Adipocyte (in vitro differentiated cells): ENCODE measurements at regions not wholly inside any gene's neighbourhood (a gene's known extent, or its start where the extent isn't known, plus 50 kb on each side); places are given as distances from the start of the nearest gene placed in this dataset.
A peak's percentile ranks its signal among the peaks of the same experiment; 100 is the strongest.

Experiments
- DNase-seq: peaks from one replicate; pipeline ENCODE4 v3.0.0-alpha.2; 2015; ENCODE audit warnings: low read depth
- H3K27me3 ChIP-seq: replicated peaks from 2 replicates; pipeline ENCODE4 v1.7.0; 2013; ENCODE audit warnings: mild to moderate bottlenecking, low read length, moderate library complexity; ENCODE audit not compliant: control insufficient read depth, insufficient read depth
- H3K36me3 ChIP-seq: 2 replicates; pipeline ENCODE4 v1.7.0; 2013; ENCODE audit warnings: low read length, mild to moderate bottlenecking, moderate library complexity; ENCODE audit not compliant: control insufficient read depth, insufficient read depth, severe bottlenecking
- H3K4me1 ChIP-seq: 2 replicates; pipeline ENCODE4 v1.7.0; 2013; ENCODE audit warnings: mild to moderate bottlenecking, low read length, moderate library complexity; ENCODE audit not compliant: control insufficient read depth, insufficient read depth
- H3K4me3 ChIP-seq: 2 replicates; pipeline ENCODE4 v1.7.0; 2013; ENCODE audit warnings: mild to moderate bottlenecking, low read length, moderate library complexity
- H3K9ac ChIP-seq: 2 replicates; pipeline ENCODE4 v1.7.0; 2013; ENCODE audit warnings: mild to moderate bottlenecking, low read length, moderate library complexity
- H3K9me3 ChIP-seq: 2 replicates; pipeline ENCODE4 v1.7.0; 2013; ENCODE audit warnings: mild to moderate bottlenecking, low read length, moderate library complexity; ENCODE audit not compliant: control insufficient read depth

- Histone ChIP-seq H3K27me3 (no peaks in the 10 kb centered on the region), H3K4me3 (no peak overlapping the region), H3K9me3 (no peaks in the 10 kb centered on the region), H3K4me1 (no peaks in the 10 kb centered on the region), H3K9ac (no peak overlapping the region), H3K36me3 (no peaks in the 10 kb centered on the region)
- no peak for DNase-seq
These were observed 142.9 kb upstream of the USP25 start for GRCh38 chr21:15586752-15587427.

DNA sequence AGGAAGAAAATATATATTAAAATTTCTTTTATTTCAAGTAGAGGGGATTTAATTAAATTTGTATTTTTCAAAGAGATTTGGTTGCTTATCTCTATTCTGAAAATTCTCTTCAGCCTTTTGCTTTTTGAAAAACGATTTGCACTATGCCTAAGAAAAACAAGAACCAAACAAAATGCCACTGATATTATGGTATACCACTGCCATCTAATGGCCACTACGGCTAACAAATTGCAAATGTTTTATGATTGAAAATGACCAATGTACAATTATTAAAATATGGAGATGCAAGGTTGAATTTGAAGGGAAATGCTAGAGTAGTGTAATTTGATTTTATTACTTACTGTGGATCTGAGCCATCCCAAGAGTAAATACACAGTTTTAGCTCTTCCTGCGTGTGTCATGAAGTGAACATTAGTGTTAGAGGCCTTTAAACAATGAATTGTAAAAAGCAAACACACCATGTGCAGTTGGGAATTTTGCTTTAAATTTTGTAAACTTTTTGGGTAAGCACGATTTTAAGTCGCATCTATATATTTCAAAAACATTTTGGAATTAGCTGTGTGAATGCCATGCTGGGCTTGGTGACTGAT lies 137.4 kb upstream of the USP25 start:
- H3K9ac ChIP-seq: no peak overlapping the region
- H3K27me3 ChIP-seq: no peaks in the 10 kb centered on the region
- H3K36me3 ChIP-seq: no peaks in the 10 kb centered on the region
- no peaks in the 10 kb centered on the region for H3K9me3 ChIP-seq
- no peak overlapping the region for H3K4me3 ChIP-seq
- no peaks in the 10 kb centered on the region for H3K4me1 ChIP-seq
- DNase-seq: peak; percentile 75

DNA sequence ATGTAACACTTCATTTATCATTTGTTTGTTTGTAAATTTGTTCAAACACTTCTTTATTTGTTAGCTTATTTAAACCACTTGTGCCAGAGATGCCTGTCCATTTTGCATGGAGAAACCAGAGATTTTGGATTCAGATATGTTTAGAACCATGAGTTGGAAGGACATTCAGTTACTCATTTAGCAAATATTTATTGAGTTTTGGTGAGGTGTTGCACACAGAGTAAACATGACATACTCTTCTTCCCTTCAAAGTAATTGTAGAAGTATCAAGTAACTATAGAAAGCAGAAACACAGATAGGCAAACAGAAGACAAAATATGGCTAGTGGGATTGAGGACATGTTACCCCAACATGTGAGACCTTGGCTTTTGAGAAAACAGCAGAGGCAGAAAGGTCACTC lies 136.8 kb upstream of the USP25 start:
- DNase-seq: no peak
- H3K4me3 ChIP-seq: no peak overlapping the region
- no peaks in the 10 kb centered on the region for H3K4me1 ChIP-seq
- no peaks in the 10 kb centered on the region for H3K36me3 ChIP-seq
- H3K9ac ChIP-seq: no peak overlapping the region
- H3K27me3 ChIP-seq: no peaks in the 10 kb centered on the region
- H3K9me3 ChIP-seq: no peaks in the 10 kb centered on the region

DNA sequence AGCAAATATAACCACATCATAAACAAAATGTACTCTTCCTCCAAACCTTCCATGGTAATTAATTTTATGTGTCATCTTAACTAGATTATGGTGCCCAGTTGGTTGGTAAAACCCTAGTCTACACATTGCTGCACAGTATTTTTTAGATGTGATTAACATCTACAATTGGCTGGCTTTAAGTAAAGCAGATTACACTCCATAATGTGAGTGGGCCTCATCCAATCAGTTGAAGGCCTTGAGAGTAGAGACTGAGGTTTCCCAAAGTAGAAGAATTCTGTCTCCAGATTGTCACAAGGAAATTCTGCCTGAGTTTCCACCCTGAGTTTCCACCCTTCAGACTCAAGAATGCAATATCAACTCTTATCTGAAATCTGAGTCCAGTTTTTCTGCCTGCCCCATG lies 128.4 kb upstream of the USP25 start:
- H3K4me3 ChIP-seq: no peak overlapping the region
- peaks cover 10% of the 10 kb centered on the region for H3K4me1 ChIP-seq
- H3K36me3 ChIP-seq: no peaks in the 10 kb centered on the region
- no peak overlapping the region for H3K9ac ChIP-seq
- no peaks in the 10 kb centered on the region for H3K9me3 ChIP-seq
- no peak for DNase-seq
- H3K27me3 ChIP-seq: no peaks in the 10 kb centered on the region

GRCh38 chr21:15604413-15604812 lies 125.4 kb upstream of the USP25 start:
- Histone ChIP-seq H3K4me1 (peaks cover 10% of the 10 kb centered on the region), H3K9ac (no peak overlapping the region), H3K27me3 (peaks cover 5% of the 10 kb centered on the region), H3K36me3 (no peaks in the 10 kb centered on the region), H3K4me3 (no peak overlapping the region), H3K9me3 (no peaks in the 10 kb centered on the region)
- DNase-seq: peak; percentile 76

DNA sequence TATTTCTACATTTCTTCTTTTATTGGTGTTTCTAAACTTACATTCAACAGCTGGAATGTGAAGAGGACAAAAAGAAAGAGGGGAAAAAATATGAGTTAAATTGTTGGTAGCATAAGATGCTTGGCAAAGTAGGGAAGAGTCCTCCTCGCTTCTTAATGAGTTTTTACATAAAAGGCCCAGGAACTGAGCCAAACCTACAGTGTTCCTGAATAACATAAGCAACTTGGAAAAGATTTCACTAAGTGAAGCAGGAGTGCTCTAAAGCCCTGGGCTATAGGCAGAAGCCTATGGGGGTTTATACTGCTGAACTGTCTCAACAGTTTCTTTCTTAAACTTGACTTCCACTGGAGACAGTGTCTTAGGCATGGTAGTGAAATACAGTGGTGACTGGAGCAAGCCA lies 115.0 kb upstream of the USP25 start:
- peaks cover 15% of the 10 kb centered on the region for H3K4me1 ChIP-seq

GRCh38 chr21:15616864-15617574 lies 112.8 kb upstream of the USP25 start:
- Histone ChIP-seq H3K27me3 (no peaks in the 10 kb centered on the region), H3K9ac (no peak overlapping the region), H3K4me3 (no peak overlapping the region), H3K36me3 (no peaks in the 10 kb centered on the region), H3K9me3 (peaks cover under 1% of the 10 kb centered on the region), H3K4me1 (peaks cover 15% of the 10 kb centered on the region)
- peak; percentile 13 for DNase-seq

More for the DNA sequence above, 115.0 kb upstream of the USP25 start:
- H3K4me3 ChIP-seq: no peak overlapping the region
- no peaks in the 10 kb centered on the region for H3K27me3 ChIP-seq
- DNase-seq: no peak
- H3K9ac ChIP-seq: no peak overlapping the region
- peaks cover 7% of the 10 kb centered on the region for H3K9me3 ChIP-seq
- H3K36me3 ChIP-seq: no peaks in the 10 kb centered on the region

DNA sequence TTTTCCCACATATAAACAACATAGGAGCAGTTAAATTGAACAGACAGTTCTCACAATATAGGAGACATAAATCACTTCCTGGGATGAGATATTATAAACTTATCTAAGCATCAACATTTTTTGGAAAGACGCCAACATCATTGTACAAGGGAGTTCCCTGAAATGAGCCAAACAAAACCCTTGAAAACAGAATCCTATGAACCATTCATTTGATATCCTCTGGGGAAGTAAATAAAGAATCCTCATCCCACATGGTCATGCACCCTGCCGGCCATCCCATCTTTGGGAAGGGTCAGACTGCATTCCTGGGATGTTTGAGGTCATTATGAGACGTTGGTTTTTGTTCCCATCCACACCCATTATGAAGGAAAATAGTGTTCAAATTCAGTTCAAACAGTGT lies 111.8 kb upstream of the USP25 start:
- peak; percentile 63 for DNase-seq
- Histone ChIP-seq H3K9me3 (no peaks in the 10 kb centered on the region), H3K9ac (no peak overlapping the region)

GRCh38 chr21:15620892-15621291 lies 108.9 kb upstream of the USP25 start:
- Histone ChIP-seq H3K9me3 (no peaks in the 10 kb centered on the region), H3K9ac (no peak overlapping the region), H3K4me3 (no peak overlapping the region), H3K27me3 (no peaks in the 10 kb centered on the region), H3K4me1 (peaks cover 15% of the 10 kb centered on the region), H3K36me3 (no peaks in the 10 kb centered on the region)
- no peak for DNase-seq

More for the DNA sequence above, 111.8 kb upstream of the USP25 start:
- no peak overlapping the region for H3K4me3 ChIP-seq
- H3K4me1 ChIP-seq: peaks cover 15% of the 10 kb centered on the region
- H3K27me3 ChIP-seq: no peaks in the 10 kb centered on the region
- no peaks in the 10 kb centered on the region for H3K36me3 ChIP-seq

DNA sequence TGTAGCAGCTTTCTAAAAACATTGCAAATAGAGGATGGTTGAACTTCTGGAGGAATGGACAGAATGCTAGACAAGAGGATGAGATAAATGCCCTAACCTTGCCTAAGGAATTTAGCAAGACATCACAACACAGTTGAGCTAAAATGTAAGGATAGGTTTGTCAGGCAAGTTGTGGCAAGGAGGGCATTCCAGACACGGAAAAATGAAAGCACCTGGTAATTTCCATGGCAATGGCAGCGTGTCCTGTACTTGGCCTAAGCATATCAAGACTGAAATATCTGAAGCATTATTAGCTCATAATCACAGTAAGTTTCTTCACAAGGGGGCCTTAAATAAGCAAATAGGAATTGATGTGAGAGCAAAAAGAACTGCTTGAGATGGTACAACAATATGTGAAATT lies 105.1 kb upstream of the USP25 start:
- Histone ChIP-seq H3K27me3 (no peaks in the 10 kb centered on the region), H3K9me3 (no peaks in the 10 kb centered on the region), H3K4me1 (no peaks in the 10 kb centered on the region), H3K9ac (no peak overlapping the region), H3K36me3 (no peaks in the 10 kb centered on the region), H3K4me3 (no peak overlapping the region)
- DNase-seq: no peak

GRCh38 chr21:15625363-15625762 lies 104.4 kb upstream of the USP25 start:
- H3K27me3 ChIP-seq: no peaks in the 10 kb centered on the region
- DNase-seq: no peak
- no peaks in the 10 kb centered on the region for H3K9me3 ChIP-seq
- no peak overlapping the region for H3K4me3 ChIP-seq
- H3K36me3 ChIP-seq: no peaks in the 10 kb centered on the region
- H3K4me1 ChIP-seq: no peaks in the 10 kb centered on the region
- H3K9ac ChIP-seq: no peak overlapping the region
